ENCODE measurements at regions not wholly inside any gene's neighbourhood (a gene's known extent, or its start where the extent isn't known, plus 50 kb on each side); places are given as distances from the start of the nearest gene placed in this dataset.

DNA sequence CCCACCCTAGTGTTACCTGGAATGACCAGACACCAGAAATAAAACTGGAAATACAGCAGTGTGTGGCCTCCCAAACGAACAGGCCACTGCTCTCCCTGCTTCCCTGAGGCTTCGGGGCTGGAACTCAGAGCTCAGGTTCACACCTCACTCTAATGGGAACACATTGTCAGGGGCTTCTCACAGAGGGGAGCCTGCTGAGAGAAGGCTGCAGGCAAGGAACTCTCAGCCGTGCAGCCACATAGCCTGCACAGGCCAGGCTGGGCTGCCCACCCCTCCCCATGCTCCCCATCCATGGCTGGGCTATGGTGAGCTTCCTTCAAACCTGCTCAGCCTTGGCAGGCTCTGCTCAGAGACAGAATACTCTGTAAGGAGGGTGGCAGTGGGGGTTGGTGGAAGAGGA is 302.5 kb downstream of the EMP1 start:
- no peak overlapping the region for H3K4me3 ChIP-seq (ENCODE audit: low read length in 3 of 3)
- DNase-seq (no peak), FAIRE-seq (no peak)
- H3K27me3 ChIP-seq (ENCODE audit: control insufficient read depth, insufficient read depth, low read length): no peaks in the 10 kb centered on the region
- intact Hi-C loops (cut with DNase I): no loop called here
- H3K36me3 ChIP-seq (ENCODE audit: control insufficient read depth in 2 of 3, insufficient read depth in 3 of 3, low read length in 3 of 3): no peaks in the 10 kb centered on the region
- no peaks in the 10 kb centered on the region for H3K9me3 ChIP-seq (ENCODE audit: control insufficient read depth in 2 of 3, insufficient read depth in 1 of 3, low read length in 3 of 3)
- H3K9ac ChIP-seq (ENCODE audit: low read length in 3 of 3): no peak overlapping the region
- TF ChIP-seq, protein P1, sequence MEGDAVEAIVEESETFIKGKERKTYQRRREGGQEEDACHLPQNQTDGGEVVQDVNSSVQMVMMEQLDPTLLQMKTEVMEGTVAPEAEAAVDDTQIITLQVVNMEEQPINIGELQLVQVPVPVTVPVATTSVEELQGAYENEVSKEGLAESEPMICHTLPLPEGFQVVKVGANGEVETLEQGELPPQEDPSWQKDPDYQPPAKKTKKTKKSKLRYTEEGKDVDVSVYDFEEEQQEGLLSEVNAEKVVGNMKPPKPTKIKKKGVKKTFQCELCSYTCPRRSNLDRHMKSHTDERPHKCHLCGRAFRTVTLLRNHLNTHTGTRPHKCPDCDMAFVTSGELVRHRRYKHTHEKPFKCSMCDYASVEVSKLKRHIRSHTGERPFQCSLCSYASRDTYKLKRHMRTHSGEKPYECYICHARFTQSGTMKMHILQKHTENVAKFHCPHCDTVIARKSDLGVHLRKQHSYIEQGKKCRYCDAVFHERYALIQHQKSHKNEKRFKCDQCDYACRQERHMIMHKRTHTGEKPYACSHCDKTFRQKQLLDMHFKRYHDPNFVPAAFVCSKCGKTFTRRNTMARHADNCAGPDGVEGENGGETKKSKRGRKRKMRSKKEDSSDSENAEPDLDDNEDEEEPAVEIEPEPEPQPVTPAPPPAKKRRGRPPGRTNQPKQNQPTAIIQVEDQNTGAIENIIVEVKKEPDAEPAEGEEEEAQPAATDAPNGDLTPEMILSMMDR (IDR thresholded peaks at IDR 0.05; ENCODE audit: borderline replicate concordance, extremely low read depth, insufficient read depth): no peak
- H3K4me1 ChIP-seq (ENCODE audit: control insufficient read depth in 2 of 3, insufficient read depth in 2 of 3, low read depth in 1 of 3, low read length in 3 of 3): no peaks in the 10 kb centered on the region
- H3K27ac ChIP-seq (ENCODE audit: low read depth in 2 of 2, low read length in 2 of 2): no peak overlapping the region

DNA sequence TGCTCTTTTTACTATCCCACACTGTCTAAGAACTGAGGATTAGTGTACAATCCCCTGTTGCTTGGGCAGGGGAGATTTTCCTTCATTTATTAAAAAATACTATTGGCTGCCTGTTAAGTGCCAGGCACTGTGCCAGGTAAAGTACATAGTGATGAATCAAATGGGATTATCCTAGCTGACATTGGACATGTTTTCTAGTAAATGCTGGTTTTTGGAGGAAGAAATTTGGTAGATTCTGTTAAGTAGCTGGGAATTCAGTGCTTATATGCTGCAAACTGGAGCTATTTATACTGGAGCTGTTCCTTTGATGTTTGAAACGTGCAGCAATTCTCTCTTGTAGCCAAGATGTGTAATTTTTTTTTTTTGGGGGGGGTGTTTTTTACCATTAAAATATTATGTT is 299.6 kb downstream of the EMP1 start:
- Histone ChIP-seq H3K27me3 (ENCODE audit: control insufficient read depth, insufficient read depth, low read length) (no peaks in the 10 kb centered on the region), H3K4me1 (ENCODE audit: control insufficient read depth in 2 of 3, insufficient read depth in 2 of 3, low read depth in 1 of 3, low read length in 3 of 3) (no peaks in the 10 kb centered on the region), H3K9me3 (ENCODE audit: control insufficient read depth in 2 of 3, insufficient read depth in 1 of 3, low read length in 3 of 3) (no peaks in the 10 kb centered on the region), H3K27ac (ENCODE audit: low read depth in 2 of 2, low read length in 2 of 2) (no peak overlapping the region), H3K36me3 (ENCODE audit: control insufficient read depth in 2 of 3, insufficient read depth in 3 of 3, low read length in 3 of 3) (no peaks in the 10 kb centered on the region), H3K4me3 (ENCODE audit: low read length in 3 of 3) (no peak overlapping the region), H3K9ac (ENCODE audit: low read length in 3 of 3) (no peak overlapping the region)
- DNase-seq: no peak
- TF ChIP-seq, protein P1 (IDR thresholded peaks at IDR 0.05; ENCODE audit: borderline replicate concordance, extremely low read depth, insufficient read depth): no peak
- intact Hi-C loops (cut with DNase I): no loop called here
- no peak for FAIRE-seq

DNA sequence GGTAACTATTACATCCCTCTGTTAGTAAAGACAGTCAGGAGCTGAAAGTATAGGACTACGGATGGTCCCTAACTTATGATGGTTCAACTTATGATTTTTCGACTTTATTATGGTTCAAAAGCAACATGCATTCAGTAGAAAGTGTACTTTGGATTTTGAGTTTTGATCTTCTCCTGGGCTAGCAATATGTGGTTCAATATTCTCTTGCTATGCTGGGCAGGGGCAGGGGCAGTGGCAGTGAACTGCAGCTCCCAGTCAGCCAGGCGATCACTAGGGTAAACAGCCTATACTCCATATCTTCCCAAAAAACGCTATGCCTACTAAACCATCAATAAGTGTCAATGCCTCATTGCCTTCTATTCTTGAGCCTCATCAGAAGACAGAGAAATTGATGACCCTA is 292.7 kb downstream of the EMP1 start:
- Histone ChIP-seq H3K9me3 (ENCODE audit: control insufficient read depth in 2 of 3, insufficient read depth in 1 of 3, low read length in 3 of 3) (no peaks in the 10 kb centered on the region), H3K4me3 (ENCODE audit: low read length in 3 of 3) (no peak overlapping the region), H3K27ac (ENCODE audit: low read depth in 2 of 2, low read length in 2 of 2) (no peak overlapping the region), H3K4me1 (ENCODE audit: control insufficient read depth in 2 of 3, insufficient read depth in 2 of 3, low read depth in 1 of 3, low read length in 3 of 3) (no peaks in the 10 kb centered on the region), H3K27me3 (ENCODE audit: control insufficient read depth, insufficient read depth, low read length) (no peaks in the 10 kb centered on the region), H3K9ac (ENCODE audit: low read length in 3 of 3) (no peak overlapping the region), H3K36me3 (ENCODE audit: control insufficient read depth in 2 of 3, insufficient read depth in 3 of 3, low read length in 3 of 3) (no peaks in the 10 kb centered on the region)
- intact Hi-C loops (cut with DNase I): no loop called here
- DNase-seq (no peak), FAIRE-seq (no peak)
- TF ChIP-seq, protein P1 (IDR thresholded peaks at IDR 0.05; ENCODE audit: borderline replicate concordance, extremely low read depth, insufficient read depth): no peak

DNA sequence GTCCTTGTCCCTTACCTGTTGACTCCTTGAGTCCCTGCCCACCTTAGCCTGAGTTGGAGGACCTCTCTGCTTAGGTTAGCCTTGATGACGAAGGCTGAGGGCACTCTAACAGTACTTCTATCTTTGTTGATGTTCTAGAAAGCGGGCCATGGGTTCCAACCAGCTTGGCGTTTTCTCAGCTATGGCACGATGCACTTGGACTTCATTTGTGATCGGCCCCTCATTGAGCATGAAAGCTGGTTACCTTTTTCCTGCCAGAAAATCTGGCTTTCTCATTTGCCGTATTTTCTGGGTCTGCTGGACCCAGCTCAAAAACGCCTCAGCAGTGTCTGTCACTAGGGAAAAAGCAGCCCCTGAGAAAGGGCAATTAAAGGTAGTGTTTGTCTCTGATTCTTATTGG is 290.8 kb downstream of the EMP1 start:
- intact Hi-C loops (cut with DNase I): no loop called here
- no peaks in the 10 kb centered on the region for H3K36me3 ChIP-seq (ENCODE audit: control insufficient read depth in 2 of 3, insufficient read depth in 3 of 3, low read length in 3 of 3)
- H3K9ac ChIP-seq (ENCODE audit: low read length in 3 of 3): no peak overlapping the region
- DNase-seq (no peak), FAIRE-seq (no peak)
- H3K4me1 ChIP-seq (ENCODE audit: control insufficient read depth in 2 of 3, insufficient read depth in 2 of 3, low read depth in 1 of 3, low read length in 3 of 3): no peaks in the 10 kb centered on the region
- no peaks in the 10 kb centered on the region for H3K27me3 ChIP-seq (ENCODE audit: control insufficient read depth, insufficient read depth, low read length)
- H3K9me3 ChIP-seq (ENCODE audit: control insufficient read depth in 2 of 3, insufficient read depth in 1 of 3, low read length in 3 of 3): no peaks in the 10 kb centered on the region
- H3K4me3 ChIP-seq (ENCODE audit: low read length in 3 of 3): no peak overlapping the region
- H3K27ac ChIP-seq (ENCODE audit: low read depth in 2 of 2, low read length in 2 of 2): no peak overlapping the region
- TF ChIP-seq, protein P1 (IDR thresholded peaks at IDR 0.05; ENCODE audit: borderline replicate concordance, extremely low read depth, insufficient read depth): no peak
